Hepatocyte (in vitro differentiated cells): ENCODE measurements at regions not wholly inside any gene's neighbourhood (a gene's known extent, or its start where the extent isn't known, plus 50 kb on each side); places are given as distances from the start of the nearest gene placed in this dataset.

ENCODE experiments used
- DNase-seq: peaks from one replicate; pipeline ENCODE4 v3.0.0-alpha.2; 2016; ENCODE audit warnings: low spot score
- H2AFZ ChIP-seq: fragments of 200-600 bp; sonication (generic); 2 replicates; pipeline ENCODE4 v1.6.0; 2016; ENCODE audit warnings: antibody characterized with exemption, mild to moderate bottlenecking
- H3K27ac ChIP-seq: fragments of 200-600 bp; sonication (generic); 2 replicates; pipeline ENCODE4 v1.5.1; 2016; ENCODE audit warnings: mild to moderate bottlenecking
- H3K27me3 ChIP-seq: fragments of 200-600 bp; sonication (generic); 2 replicates; pipeline ENCODE4 v1.6.1; 2016
- H3K36me3 ChIP-seq: fragments of 200-600 bp; sonication (generic); replicated peaks from 2 replicates; pipeline ENCODE4 v1.5.1; 2016; ENCODE audit warnings: low read depth; ENCODE audit not compliant: insufficient read depth
- H3K4me1 ChIP-seq: fragments of 200-600 bp; sonication (generic); 2 replicates; pipeline ENCODE4 v1.5.1; 2016; ENCODE audit warnings: mild to moderate bottlenecking, moderate library complexity; ENCODE audit not compliant: insufficient read depth
- H3K4me2 ChIP-seq: fragments of 200-600 bp; sonication (generic); 2 replicates; pipeline ENCODE4 v1.6.0; 2016
- H3K4me3 ChIP-seq: fragments of 200-600 bp; sonication (generic); 2 replicates; pipeline ENCODE4 v1.5.1; 2016; ENCODE audit warnings: mild to moderate bottlenecking
- H3K79me2 ChIP-seq: fragments of 200-600 bp; sonication (generic); 2 replicates; pipeline ENCODE4 v1.6.0; 2017; ENCODE audit warnings: mild to moderate bottlenecking
- H3K9me2 ChIP-seq: fragments of 200-600 bp; sonication (generic); replicated peaks from 2 replicates; pipeline ENCODE4 v1.6.0; 2017; ENCODE audit warnings: mild to moderate bottlenecking; ENCODE audit not compliant: insufficient read depth
- H3K9me3 ChIP-seq: fragments of 200-600 bp; sonication (generic); 2 replicates; pipeline ENCODE4 v1.5.1; 2016; ENCODE audit warnings: low read depth, mild to moderate bottlenecking
- H4K20me1 ChIP-seq: fragments of 200-600 bp; sonication (generic); 2 replicates; pipeline ENCODE4 v1.6.0; 2016; ENCODE audit warnings: mild to moderate bottlenecking; ENCODE audit not compliant: insufficient read depth, poor library complexity, severe bottlenecking
- CTCF ChIP-seq: fragments of 200-600 bp; sonication (generic); IDR thresholded peaks from 2 replicates; pipeline ENCODE4 v1.5.1; 2016; ENCODE audit warnings: antibody characterized with exemption, mild to moderate bottlenecking; ENCODE audit not compliant: poor library complexity
- EZH2 ChIP-seq: fragments of 200-600 bp; sonication (generic); IDR thresholded peaks from 2 replicates; pipeline ENCODE4 v1.6.1; 2016; ENCODE audit warnings: antibody characterized with exemption, mild to moderate bottlenecking, borderline replicate concordance
- EZH2phosphoT487 ChIP-seq: fragments of 200-600 bp; sonication (generic); IDR thresholded peaks from one replicate; pipeline ENCODE4 v1.6.1; 2018; ENCODE audit warnings: antibody characterized with exemption, mild to moderate bottlenecking, low read depth, moderate library complexity; ENCODE audit not compliant: unreplicated experiment, severe bottlenecking
- WGBS: methylation state at CpG from one replicate; pipeline ENCODE4 v1.1.6; 2016; ENCODE audit warnings: low lambda C conversion rate; ENCODE audit errors: missing lambda C conversion rate; 5-methylcytosine and 5-hydroxymethylcytosine counted together

- H2AFZ ChIP-seq = no peak overlapping the region
- DNase-seq = no peak
- no peak for TF ChIP-seq EZH2
- TF ChIP-seq EZH2phosphoT487 = no peak
- TF ChIP-seq CTCF = no peak
- H3K79me2 ChIP-seq = no peaks in the 10 kb centered on the region
- no peaks in the 10 kb centered on the region for H3K27me3 ChIP-seq
- no peaks in the 10 kb centered on the region for H3K9me2 ChIP-seq
- no peaks in the 10 kb centered on the region for H3K4me1 ChIP-seq
- H3K9me3 ChIP-seq = no peaks in the 10 kb centered on the region
- no peaks in the 10 kb centered on the region for H3K36me3 ChIP-seq
- 76% methylated on average over 5 of the region's 5 CpGs for WGBS
- H4K20me1 ChIP-seq = no peaks in the 10 kb centered on the region
- H3K4me3 ChIP-seq = no peak overlapping the region
- H3K4me2 ChIP-seq = no peak overlapping the region
- no peak overlapping the region for H3K27ac ChIP-seq
Measured at GRCh38 chr20:57801581-57801980, 91.8 kb upstream of the PMEPA1 start.

GRCh38 chr20:57800791-57801430 is 91.1 kb upstream of the PMEPA1 start:
- DNase-seq = no peak
- Histone ChIP-seq H3K9me3 (no peaks in the 10 kb centered on the region), H3K4me3 (no peak overlapping the region), H3K4me1 (no peaks in the 10 kb centered on the region), H3K9me2 (no peaks in the 10 kb centered on the region), H3K4me2 (no peak overlapping the region), H4K20me1 (no peaks in the 10 kb centered on the region), H3K27me3 (no peaks in the 10 kb centered on the region), H3K36me3 (no peaks in the 10 kb centered on the region), H3K27ac (no peak overlapping the region), H2AFZ (no peak overlapping the region), H3K79me2 (no peaks in the 10 kb centered on the region)
- no peak for TF ChIP-seq EZH2
- no peak for TF ChIP-seq EZH2phosphoT487
- TF ChIP-seq CTCF = no peak
- WGBS = 88% methylated on average over 17 of the region's 17 CpGs

- Histone ChIP-seq H3K9me2 (no peaks in the 10 kb centered on the region), H3K36me3 (no peaks in the 10 kb centered on the region), H2AFZ (no peak overlapping the region), H3K27me3 (no peaks in the 10 kb centered on the region), H3K9me3 (no peaks in the 10 kb centered on the region), H4K20me1 (no peaks in the 10 kb centered on the region), H3K27ac (no peak overlapping the region), H3K4me1 (no peaks in the 10 kb centered on the region), H3K79me2 (no peaks in the 10 kb centered on the region), H3K4me2 (no peak overlapping the region), H3K4me3 (no peak overlapping the region)
- TF ChIP-seq EZH2phosphoT487 = no peak
- no peak for TF ChIP-seq CTCF
- no peak for TF ChIP-seq EZH2
- no peak for DNase-seq
- 100% methylated on average over 1 of the region's 1 CpG for WGBS
Measured at GRCh38 chr20:57797401-57797800, 87.6 kb upstream of the PMEPA1 start.
